Fibroblast of mammary gland (primary cell): ENCODE measurements at regions not wholly inside any gene's neighbourhood (a gene's known extent, or its start where the extent isn't known, plus 50 kb on each side); places are given as distances from the start of the nearest gene placed in this dataset.

ENCODE experiments used
- DNase-seq: peaks from one replicate; pipeline ENCODE4 v3.0.0-alpha.2; 2010; ENCODE audit warnings: low read depth
- H3K4me3 ChIP-seq: 2 replicates; pipeline ENCODE4 v1.5.1; 2011; ENCODE audit warnings: low read depth, mild to moderate bottlenecking, low read length, moderate library complexity; ENCODE audit not compliant: control insufficient read depth
- CTCF ChIP-seq: conservative IDR thresholded peaks from 2 replicates; pipeline ENCODE4 v1.5.1; 2011; ENCODE audit warnings: low read depth, low read length, inconsistent platforms; ENCODE audit not compliant: control insufficient read depth, insufficient read depth

GRCh38 chr10:56782503-56782902 lies 421.4 kb upstream of the ZWINT start:
- no peak overlapping the region for H3K4me3 ChIP-seq
- DNase-seq: no peak
- TF ChIP-seq CTCF: no peak

- no peak for TF ChIP-seq CTCF
- DNase-seq: no peak
- H3K4me3 ChIP-seq: no peak overlapping the region
Observed at GRCh38 chr10:56771343-56771742, 410.3 kb upstream of the ZWINT start.

GRCh38 chr10:56763090-56763489 lies 402.0 kb upstream of the ZWINT start:
- TF ChIP-seq CTCF: no peak
- no peak for DNase-seq
- no peak overlapping the region for H3K4me3 ChIP-seq

GRCh38 chr10:56745490-56745889 lies 384.4 kb upstream of the ZWINT start:
- no peak overlapping the region for H3K4me3 ChIP-seq
- TF ChIP-seq CTCF: no peak
- no peak for DNase-seq

GRCh38 chr10:56728349-56728748 lies 367.3 kb upstream of the ZWINT start:
- no peak overlapping the region for H3K4me3 ChIP-seq
- TF ChIP-seq CTCF: no peak
- DNase-seq: no peak

- no peak for DNase-seq
- TF ChIP-seq CTCF: no peak
- no peak overlapping the region for H3K4me3 ChIP-seq
Observed at GRCh38 chr10:56722912-56723311, 361.9 kb upstream of the ZWINT start.

GRCh38 chr10:56715262-56715661 lies 354.2 kb upstream of the ZWINT start:
- no peak overlapping the region for H3K4me3 ChIP-seq
- TF ChIP-seq CTCF: no peak
- no peak for DNase-seq
